Erythroblast (primary cell): ENCODE measurements at regions not wholly inside any gene's neighbourhood (a gene's known extent, or its start where the extent isn't known, plus 50 kb on each side); places are given as distances from the start of the nearest gene placed in this dataset.

Source experiments
- GATA1 ChIP-seq: IDR thresholded peaks from 2 replicates; pipeline ENCODE4 v1.6.1; 2011; ENCODE audit warnings: low read depth, mild to moderate bottlenecking, control low read depth, low read length, moderate library complexity
- POLR2A ChIP-seq: IDR thresholded peaks from 2 replicates; pipeline ENCODE4 v1.6.1; 2011; ENCODE audit warnings: mild to moderate bottlenecking, low read length

DNA sequence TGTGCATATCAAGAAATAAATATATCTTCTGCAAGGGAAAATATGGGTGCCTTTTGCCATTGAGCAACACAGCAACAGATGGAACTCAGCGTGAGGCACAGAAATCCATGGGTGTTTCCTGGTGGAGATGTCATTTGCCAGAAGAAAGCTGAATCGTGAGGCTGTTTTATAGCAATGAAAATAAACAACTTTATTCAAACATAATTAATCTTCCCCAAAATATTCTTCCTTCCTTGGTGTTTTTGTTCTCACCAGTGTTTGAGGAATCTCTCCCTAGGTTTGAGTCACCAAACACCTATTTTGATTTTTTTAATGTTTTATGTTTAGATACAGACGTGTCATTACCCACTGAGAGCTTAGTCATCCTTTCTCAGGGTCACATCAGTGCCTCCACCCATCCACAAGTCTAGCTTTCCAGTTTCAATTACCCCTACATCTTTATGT, 65.8 kb upstream of the PAPPA start:
- TF ChIP-seq POLR2A (no peak), GATA1 (no peak)
